Activated CD8-positive, alpha-beta memory T cell treated with anti-CD3 and anti-CD28 coated beads, Interleukin-2, amount 50 U/mL, for 48 hours (primary cell): ENCODE measurements at regions not wholly inside any gene's neighbourhood (a gene's known extent, or its start where the extent isn't known, plus 50 kb on each side); places are given as distances from the start of the nearest gene placed in this dataset.
"Not testable (repeated sequence)": the region's sequence is repeated elsewhere in the genome, so short reads cannot be mapped to it uniquely, and the experiment has no call there.

Experiments
- DNase-seq: peaks from one replicate; pipeline ENCODE4 v3.0.0-alpha.2; 2020

DNA sequence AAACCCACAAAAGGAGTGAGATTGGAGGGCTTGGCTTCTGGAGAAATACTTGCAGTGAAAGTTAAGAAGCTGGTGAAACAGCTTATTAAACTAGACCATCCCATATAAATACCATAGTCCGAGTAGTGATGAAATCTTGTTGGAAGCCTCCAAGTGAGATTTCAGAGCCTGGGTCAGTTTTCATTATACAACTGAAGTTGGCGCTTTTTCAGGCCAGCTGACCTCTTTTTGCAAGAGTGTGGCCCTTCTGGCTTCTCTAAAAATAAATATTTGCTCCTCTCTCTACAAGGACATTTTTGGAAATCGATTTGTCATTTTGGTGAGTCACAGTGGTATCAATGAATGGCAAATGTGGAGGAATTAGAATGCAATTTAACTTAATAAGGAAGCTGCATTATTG, 51.2 kb upstream of the THRB start:
- no peak for DNase-seq

DNA sequence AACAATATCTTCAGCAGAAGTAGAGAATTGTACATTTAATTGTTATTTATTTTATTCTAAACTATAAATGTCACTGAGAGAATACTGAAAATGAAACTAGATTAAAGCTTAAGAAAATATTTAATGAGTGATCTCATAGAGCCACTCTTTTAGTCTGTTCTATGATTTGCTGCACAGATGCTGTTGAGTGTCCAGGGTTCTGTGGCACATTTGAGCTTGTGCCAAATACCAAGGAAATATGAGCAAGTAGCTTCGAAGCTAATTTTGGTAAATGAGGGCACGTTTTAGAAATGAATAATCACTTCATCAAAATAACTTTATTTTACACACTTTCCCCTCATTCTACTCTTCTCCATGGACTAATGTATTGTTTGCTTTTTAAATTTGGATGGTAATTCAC, 53.6 kb upstream of the THRB start:
- DNase-seq: no peak

DNA sequence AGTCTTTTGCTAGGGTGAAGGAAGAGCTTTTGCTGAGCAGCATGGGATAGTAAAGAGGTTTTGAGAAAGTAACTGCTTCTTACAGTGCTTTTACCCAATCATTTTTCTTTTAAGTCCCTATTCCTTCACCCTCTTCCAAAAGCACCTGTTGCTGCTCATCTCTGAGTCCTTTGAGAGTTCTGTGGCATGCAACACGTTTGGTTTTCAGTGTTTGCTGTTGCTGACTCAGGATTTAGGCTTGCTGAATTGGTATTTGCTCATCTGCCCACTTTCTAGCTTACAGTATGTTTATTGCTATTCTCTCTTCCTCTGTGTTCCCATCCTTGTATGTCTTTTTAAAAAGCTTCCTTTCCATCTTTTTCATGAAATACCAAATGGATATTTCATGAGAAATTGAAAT, 55.9 kb upstream of the THRB start:
- no peak for DNase-seq

DNA sequence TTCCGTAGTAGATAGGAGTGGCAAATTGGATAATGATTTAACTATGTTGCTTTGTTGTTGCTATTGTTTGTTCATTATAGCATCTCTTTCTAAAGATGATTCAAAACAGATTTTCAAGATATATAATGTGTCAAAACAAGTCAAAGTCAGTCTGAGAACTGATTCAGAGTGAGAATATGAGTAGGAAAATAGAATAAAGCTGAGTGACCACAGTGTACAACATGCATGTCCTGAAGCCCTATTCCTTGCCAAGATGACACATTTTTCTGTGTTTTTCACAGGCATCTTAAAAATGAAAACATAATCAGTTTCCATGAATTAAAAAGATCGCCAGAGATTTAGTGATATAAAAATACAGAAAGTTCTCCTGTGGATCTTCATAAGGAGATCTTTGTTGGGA, 57.0 kb upstream of the THRB start:
- no peak for DNase-seq

DNA sequence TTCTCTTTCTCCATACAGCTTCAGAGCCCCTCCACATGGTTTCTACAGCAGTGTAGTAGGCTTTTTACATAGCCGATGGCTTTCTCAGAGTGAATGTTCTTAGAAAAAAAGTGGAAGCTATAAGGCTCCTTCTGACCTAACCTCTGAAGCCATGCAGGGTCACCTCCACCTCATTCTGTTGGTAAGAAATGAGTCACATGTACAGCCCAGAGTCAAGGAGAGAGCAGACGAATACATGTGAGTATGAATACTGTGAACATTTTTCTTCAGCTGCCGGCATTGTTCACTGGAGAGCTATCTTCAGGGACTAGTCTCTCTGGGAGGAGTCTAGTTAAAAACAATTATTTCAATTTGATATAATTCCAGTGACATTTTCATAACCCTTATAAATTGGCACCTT, 68.2 kb upstream of the THRB start:
- no peak for DNase-seq

DNA sequence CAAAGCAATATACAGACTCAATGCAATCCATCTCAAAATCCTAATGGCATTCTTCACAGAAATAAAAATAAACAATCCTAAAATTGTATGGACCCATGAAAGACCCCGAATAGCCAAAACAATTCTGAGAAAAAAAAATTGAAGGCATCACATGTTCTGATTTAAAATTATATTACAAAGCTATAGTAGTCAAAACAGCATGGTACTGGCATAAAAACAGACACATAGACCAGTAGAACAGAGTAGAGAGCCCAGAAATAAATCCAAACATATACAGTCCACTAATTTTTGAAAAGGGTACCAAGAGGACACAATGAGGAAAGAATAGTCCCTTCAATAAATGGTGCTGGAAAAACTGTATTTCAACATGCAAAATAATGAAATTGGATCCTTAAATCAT, 70.4 kb upstream of the THRB start:
- no peak for DNase-seq

DNA sequence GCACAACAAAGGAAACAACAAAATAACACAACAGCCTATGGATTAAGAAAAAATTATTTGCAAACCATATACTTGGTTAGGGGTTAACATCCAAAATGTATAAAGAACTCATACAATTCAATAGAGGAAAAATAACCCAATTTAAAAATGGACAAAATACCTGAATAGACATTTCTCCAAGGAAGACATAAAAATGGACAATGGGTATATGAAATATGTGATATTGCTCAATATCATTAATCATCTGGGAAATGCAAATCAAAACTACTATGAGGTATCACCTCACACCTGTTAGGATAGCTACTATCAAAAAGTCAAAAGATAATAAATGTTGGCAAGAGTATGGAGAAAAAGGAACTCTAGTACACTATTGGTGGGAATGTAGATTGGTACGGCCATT, 71.0 kb upstream of the THRB start:
- DNase-seq: no peak

DNA sequence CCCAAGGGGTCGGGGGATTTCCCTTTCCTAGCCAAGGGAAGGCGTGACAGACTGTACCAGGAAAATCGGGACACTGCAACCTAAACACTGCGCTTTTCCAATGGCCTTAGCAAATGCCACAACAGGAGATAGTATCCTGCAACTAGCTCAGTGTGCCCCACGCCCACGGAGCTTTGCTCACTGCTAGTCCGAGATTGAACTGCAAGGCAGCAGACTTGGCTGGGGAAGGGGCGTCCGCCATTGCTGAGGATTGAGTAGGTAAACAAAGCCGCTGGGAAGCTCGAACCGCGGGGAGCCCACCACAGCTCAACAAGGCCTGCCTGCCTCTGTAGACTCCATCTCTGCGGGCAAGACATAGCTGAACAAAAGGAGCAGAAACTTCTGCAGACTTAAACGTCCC, 72.3 kb upstream of the THRB start:
- DNase-seq: no peak

DNA sequence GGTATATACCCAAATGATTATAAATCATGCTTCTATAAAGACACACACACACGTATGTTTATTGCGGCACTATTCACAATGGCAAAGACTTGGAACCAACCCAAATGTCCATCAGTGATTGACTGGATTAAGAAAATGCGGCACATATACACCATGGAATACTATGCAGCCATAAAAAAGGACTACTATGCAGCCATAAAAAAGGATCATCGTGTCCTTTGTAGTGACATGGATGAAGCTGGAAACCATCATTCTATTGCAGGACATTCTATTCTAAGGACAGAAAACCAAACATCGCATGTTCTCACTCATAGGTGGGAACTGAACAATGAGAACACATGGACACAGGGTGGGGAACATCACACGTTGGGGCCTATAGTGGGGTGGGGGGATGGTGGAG, 77.8 kb upstream of the THRB start:
- DNase-seq: not testable (repeated sequence)

DNA sequence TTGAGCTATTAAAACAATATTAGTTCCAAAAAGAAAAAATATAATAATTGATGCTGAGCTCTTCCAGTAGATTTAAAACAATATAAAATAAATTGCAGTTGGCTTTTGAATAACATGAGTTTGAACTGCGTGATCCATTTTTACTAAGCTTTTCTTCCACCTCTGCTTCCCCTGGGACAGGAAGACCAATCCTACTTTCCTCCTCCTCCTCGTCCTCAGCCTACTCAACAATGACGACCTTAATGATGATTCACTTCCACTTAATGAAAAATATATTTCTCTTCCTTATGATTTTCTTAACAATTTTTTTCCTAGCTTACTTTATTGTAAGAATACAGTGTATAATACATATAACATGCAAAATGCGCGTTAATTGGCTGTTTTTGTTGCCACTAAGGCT, 78.9 kb upstream of the THRB start:
- no peak for DNase-seq

DNA sequence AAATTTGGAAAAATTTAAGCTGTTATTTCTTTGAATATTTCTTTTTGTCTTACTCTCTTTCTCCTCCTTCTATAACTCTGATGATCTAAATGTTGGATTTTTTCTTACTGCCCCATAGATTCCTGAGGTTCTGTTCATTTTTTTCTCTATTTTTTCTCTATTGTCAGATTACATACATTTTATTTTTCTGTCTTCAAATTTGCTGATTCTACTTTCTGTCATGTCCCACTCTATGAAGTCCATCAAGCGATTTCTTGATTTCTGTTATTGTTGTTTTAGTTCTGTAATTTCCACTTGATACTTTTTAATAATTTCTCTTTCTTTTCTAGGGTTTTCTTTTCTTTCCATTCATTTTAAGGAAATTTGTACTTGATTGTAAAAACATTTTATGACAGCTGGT, 83.7 kb upstream of the THRB start:
- DNase-seq: no peak

DNA sequence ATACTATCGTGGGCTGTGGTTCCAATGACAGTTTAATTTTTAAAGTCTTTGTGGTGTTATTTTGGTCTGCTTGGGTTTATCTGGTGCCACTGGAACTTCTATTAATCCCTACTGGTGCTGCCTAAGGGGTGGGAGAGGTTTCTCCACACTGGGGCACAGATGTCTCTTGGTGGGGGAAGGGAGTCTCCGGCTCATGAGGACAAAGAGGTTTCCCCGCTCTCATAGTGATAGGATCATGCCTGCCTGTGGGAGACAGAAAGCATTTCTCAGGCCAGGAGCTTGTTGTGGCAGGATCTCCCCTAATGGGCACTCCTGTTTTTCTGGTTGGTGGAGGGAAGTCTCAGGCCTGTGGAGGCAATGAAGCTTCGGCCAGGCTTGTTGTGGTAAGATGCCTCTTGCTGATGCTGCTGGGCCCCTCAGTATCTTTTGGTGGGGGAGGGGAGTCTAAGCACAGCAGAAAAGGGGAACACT, 84.3 kb upstream of the THRB start:
- DNase-seq: no peak

DNA sequence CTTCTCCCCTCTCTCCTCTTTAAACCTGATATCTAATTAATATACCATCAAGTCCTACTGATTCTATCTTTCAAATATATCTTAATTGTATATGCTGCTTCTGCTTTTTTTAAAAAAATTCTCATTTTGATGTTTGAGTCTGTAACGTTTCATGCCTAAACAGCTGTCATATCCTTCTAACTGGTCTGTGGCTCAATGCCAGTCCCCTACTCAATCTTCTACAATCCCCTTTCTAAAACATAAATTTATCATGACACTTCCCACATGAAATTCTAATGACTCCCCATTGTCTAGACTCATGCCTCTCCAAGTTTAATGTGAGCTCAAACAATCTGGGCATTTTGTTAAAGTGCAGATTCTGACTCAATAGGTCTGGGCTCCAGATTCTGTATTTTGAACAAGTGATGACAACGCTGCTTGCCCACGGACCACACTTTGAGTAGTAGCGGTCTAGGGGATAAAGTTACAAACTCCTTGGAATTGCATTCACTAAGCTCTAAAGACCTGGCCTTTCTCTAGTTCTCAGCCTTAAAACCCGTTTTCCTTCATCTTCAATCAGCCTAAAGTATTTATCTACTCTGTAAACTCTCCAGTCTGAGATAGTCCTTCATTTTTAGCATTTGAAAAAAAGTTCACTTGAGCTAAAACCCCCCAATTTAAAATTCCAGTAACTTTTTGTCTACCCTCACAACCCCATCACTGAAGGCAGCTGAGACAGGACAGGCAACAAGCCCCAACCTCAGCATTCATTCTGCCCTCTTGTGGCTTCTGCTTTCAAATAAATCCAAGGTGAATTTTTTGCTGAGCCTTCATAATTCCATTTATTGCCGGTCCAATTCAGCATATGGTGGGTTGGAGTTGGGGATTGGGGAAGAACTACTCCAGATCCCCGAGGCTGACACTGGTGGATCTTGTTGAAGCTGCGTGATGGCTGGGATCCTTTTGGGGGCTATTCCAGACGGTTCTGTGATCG, 88.1 kb upstream of the THRB start:
- DNase-seq: no peak

DNA sequence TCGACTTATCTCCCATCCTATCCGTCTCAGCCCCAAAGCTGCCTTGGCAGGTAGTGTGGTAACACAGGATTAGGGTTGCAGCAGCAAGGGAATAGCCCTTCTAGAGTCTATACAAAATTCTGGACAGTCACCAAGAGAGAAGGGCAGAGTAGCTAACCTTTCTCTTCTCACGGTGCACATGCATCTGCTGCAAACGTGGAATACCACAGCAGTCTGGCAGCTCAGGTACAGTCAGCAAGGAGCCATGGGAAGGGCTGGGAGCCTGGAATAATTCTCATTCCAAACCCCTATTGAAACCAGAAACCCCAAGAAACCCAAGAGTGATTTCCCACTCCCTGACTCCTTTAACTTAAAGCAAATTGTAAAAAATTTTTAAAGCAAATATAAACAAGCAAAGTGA, 92.3 kb upstream of the THRB start:
- DNase-seq: no peak

DNA sequence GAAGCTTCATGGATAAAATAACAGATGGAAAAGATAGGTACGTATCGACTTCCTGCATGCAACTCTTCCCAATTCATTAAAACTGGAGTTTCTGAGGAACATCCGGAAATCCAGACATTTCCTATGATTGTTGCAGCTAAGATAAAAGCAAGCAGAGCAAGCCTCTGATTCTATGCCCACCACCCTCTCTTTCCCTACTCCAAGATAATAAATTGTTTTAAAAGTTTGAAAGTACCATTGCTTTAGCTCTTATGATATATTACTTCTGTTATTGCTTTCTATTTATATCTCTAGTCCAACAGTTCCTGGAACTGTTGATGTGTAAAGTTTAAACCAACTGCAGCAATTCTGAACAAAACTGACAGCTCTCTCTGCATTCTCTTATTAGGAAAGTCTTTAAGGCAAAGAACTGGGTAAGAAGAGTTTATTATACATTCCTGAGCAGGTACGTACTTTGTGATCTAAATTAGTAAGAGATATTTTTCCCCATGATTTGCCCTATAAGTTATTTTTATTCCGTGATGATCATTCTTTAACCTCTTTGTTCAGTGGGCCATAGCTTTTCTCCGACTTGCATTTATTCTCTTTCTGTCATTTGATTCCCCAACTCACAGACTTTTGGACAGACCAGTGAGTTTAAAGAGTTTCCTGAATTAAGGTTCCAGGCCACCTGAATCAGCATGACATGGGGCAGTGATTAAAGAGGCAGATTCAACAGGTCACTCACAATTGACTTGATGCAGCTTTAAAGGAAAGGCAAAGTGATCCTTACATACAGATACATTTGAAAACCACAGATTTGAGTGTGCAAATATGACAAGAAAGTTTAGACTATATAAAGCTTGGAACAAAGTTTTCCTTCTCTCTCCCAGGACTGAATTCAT, 94.2 kb upstream of the THRB start:
- no peak for DNase-seq

DNA sequence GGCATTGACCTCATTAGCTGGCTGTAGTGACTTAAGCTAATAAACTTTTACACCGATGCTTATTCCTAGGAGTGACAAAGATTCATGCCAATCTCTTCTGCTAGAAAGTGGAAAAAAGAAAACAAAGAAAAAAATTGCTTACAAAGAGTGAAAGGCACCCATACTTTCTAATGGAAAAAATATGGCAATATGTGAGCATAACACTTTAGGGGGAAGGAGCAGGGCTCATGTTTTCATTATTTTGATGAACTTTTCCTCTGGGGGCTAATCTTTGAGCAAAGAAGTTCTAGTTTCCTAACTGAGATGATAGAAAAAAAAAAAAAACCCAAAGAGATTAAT, 94.8 kb upstream of the THRB start:
- DNase-seq: no peak

DNA sequence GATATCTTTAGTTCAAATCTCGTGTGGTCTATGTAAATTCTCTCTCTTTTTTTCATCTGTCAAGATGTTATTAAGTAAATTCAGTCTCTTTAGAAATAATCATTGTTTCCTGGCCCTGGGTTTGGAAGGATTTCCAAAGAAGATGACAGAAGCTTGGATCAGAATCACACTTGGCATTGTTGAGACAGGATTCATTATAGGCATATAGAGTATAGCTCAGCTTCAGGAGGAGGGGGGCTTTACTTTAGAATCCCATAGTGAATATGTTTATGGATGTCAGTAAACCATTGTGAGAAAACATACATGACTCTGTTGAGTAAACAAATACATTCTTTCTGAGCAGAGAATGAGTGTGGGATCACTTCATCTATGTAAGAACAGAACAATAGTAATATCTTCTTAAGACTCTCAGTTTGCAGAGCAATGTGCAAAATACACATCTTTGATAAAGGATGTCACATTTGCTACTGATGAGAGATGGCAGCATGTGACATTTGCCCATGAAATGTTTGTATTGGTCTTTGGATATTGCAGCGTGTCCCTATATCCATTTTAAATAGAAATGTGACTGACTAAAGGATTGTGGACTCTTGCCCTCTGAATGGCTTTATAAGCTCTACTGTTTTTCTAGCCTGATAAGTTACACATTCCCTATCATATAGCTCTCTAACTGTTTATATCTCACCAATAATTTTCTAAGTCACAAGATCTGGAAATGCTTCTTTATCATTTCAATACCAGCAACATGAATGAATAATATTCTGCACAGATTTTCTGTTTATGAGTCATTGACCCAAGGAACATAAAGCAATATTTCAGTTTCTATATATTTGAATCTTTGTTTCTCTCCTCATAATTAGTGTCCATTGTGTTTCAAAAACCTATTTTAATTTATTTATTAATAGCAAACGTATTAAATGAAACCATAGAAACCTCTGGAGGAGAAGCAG, 95.6 kb upstream of the THRB start:
- DNase-seq: no peak

DNA sequence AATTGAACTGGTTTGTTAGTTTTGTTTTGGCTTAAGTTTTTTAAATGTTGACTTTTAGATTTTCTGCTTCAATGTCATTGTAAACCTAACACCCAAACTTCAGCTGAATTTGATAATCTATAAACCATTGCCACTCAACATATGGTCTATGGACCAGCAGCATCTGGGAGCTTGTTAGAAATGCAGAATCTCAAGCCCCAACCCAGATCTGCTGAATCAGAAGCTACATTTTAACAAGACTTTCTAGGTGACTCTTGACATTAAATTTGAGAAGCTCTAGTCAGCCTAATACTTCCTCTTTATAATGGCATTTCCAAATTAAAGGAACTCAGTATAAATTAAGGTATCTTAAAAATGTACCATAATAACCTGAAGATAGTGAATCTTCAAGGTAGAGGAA, 96.5 kb upstream of the THRB start:
- no peak for DNase-seq

DNA sequence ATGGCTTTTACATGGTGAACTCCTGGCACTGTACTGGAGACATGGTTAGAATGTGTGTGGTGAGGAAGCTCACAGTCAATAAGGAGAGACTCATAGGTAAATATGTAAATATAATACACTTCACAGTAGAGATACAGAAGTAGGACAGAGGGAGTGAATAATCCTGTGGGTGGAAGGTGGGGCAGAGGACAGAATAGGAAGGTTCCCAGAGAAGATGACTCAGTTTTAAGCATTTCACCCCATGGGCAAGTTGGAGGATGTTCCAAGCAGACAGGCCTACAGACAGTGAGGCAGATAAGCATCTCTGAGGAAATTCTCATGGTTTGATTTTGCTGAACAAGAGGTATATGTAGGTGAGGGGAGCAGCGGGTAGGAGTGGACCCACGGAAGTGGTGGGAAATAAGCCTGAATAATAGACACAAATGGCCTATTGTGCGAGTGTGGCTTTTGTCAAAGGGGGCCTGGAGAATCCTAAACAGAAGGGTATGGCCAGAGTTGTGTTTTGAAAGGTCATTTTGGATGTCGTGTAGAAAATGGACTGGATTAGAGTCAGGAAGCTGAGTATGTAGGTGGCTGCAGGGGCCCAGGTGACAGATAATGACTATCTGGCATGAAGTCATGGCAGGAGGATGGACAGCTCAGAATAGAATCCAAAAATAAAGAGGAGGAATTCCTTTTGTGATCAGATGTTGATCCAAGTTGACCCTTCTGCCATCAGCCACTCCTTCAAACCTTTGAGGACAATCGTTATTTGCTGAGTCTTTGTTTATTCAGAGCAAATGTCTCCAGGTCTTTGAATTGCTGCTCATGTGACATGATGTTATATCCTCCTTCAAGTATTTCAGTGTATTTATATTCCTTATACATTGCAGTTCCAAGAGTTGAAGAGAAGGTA, 97.3 kb upstream of the THRB start:
- DNase-seq: no peak

DNA sequence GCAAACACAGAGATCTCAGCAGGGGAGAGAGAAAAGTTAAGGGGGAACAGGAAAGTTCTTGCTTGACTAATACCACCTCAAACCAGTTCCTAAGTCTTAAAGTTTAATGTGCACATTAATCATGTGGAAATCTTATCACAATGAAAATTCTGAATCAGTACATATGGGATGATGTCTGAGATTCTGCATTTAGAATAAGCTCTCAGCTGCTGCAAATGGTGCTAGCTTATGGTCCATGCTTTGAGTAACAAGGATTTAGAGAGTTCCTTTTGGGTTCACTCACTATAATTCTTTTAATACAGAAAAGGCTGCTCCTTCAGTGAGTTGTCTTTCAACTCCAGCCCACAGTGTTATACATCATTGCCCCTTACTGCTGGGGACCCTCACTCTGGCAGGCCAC, 99.5 kb upstream of the THRB start:
- no peak for DNase-seq

DNA sequence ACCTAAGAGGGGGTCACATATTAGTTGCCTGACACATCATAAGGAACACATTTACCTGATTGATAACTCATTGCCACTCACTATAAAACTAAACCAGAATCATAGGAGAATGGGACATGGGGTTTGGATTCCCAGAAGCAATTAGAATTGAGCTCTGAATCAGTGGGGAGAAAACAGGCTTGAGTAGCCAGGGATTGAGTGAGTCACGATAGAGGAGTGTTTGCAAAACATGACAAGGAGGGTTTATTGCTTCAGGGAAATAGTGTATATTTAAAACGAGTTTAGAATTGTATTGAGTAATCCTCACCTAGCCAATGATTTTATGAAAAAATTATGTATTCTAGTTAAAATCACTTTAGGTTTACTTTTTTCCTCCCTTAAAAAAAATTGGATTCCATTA, 101.1 kb upstream of the THRB start:
- no peak for DNase-seq

DNA sequence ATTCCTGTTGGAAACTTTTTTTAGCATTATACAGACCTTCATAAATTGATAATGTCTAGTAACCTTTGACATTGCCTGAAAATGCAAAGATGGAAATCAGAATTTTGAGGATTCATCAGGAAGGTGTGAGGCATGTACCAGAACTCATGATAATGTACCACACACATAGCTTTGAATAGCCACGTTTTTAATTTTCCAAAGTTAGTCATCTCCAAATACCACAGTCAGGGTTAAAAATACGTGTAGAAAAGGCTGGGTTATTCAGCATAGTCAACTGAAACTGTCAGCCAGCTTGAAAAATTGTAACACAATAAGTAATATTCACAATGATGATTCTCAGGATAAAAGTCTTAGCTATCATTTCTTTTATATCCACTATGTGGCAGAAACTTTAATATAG, 102.0 kb upstream of the THRB start:
- no peak for DNase-seq
